GM19463 (cell line): ENCODE measurements at regions not wholly inside any gene's neighbourhood (a gene's known extent, or its start where the extent isn't known, plus 50 kb on each side); places are given as distances from the start of the nearest gene placed in this dataset.

Experiments
- ATAC-seq: cut with Tn5 transposase; IDR thresholded peaks from one replicate; pipeline ENCODE4 v1.9.1; 2021; ENCODE audit warnings: mild to moderate bottlenecking, moderate library complexity; ENCODE audit not compliant: unreplicated experiment

DNA sequence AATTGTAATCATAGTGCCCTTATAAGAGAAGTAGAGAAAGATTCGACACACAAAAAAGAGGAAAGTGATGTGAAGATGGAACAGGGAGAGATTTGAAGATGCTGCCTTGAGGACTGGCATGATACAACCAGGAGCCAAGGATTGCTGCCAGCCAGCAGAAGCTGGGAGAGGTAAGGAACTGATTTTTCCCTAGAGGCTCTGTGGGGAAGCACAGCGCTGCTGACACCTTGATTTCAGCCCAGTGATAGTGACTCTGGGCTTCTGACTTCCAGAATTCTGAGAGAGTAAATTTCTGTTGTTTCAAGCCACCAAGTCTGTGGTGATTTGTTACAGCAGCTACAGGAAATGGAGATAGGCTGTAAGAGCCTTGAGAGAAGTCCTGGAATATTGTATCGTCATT lies 98.2 kb downstream of the RAB11FIP2 start:
- no peak for ATAC-seq

DNA sequence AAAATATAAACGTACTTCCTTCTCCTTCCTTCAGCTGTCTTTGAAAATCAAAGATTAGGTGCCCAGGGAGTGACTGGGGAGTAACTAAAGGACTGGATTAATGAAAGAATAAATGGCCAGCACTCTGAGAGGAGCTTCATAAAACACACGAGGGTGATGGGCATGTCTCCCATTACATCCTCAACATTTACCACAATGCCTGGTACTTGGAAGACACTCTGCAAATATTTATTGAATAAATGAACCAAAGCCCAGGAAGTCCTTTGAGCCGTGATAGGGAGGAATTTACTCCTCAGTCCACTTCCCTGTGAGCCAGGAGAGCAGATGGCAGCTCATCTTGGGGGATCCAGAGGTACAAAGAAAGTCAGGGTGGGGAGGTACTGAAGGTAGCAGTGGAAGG lies 96.3 kb downstream of the RAB11FIP2 start:
- no peak for ATAC-seq
